Smooth muscle cell (in vitro differentiated cells): ENCODE measurements at regions not wholly inside any gene's neighbourhood (a gene's known extent, or its start where the extent isn't known, plus 50 kb on each side); places are given as distances from the start of the nearest gene placed in this dataset.

Experiments
- DNase-seq: peaks from one replicate; lab custom pipeline; 2025; ENCODE audit not compliant: unreplicated experiment; lab: John Stamatoyannopoulos, UW
- H2AFZ ChIP-seq: fragments of 200-600 bp; sonication (generic); 2 replicates; pipeline ENCODE4 v1.6.0; 2016; ENCODE audit warnings: antibody characterized with exemption, low read depth, mild to moderate bottlenecking
- H3F3A ChIP-seq: fragments of 200-600 bp; sonication (generic); 2 replicates; pipeline ENCODE4 v1.6.0; 2017; ENCODE audit warnings: antibody characterized with exemption, low read depth
- H3K27ac ChIP-seq: fragments of 200-600 bp; sonication (generic); 2 replicates; pipeline ENCODE4 v1.5.1; 2016; ENCODE audit warnings: low read depth, mild to moderate bottlenecking
- H3K27me3 ChIP-seq: fragments of 200-600 bp; sonication (generic); 2 replicates; pipeline ENCODE4 v1.6.1; 2016; ENCODE audit warnings: low read depth, mild to moderate bottlenecking
- H3K36me3 ChIP-seq: fragments of 200-600 bp; sonication (generic); 2 replicates; pipeline ENCODE4 v1.5.1; 2016; ENCODE audit warnings: low read depth
- H3K4me1 ChIP-seq: fragments of 200-600 bp; sonication (generic); 2 replicates; pipeline ENCODE4 v1.5.1; 2016; ENCODE audit warnings: low read depth
- H3K4me2 ChIP-seq: fragments of 200-600 bp; sonication (generic); 2 replicates; pipeline ENCODE4 v1.6.0; 2016; ENCODE audit warnings: mild to moderate bottlenecking
- H3K4me3 ChIP-seq: fragments of 200-600 bp; sonication (generic); 2 replicates; pipeline ENCODE4 v1.5.1; 2016; ENCODE audit warnings: mild to moderate bottlenecking
- H3K79me2 ChIP-seq: fragments of 200-600 bp; sonication (generic); 2 replicates; pipeline ENCODE4 v1.6.0; 2016; ENCODE audit warnings: low read depth, mild to moderate bottlenecking
- H3K9ac ChIP-seq: fragments of 200-600 bp; sonication (generic); 2 replicates; pipeline ENCODE4 v1.6.0; 2016; ENCODE audit warnings: low read depth
- H3K9me3 ChIP-seq: fragments of 200-600 bp; sonication (generic); replicated peaks from 2 replicates; pipeline ENCODE4 v1.5.1; 2016; ENCODE audit warnings: low read depth
- H4K20me1 ChIP-seq: fragments of 200-600 bp; sonication (generic); 2 replicates; pipeline ENCODE4 v1.6.0; 2016; ENCODE audit warnings: low read depth
- CTCF ChIP-seq: fragments of 200-600 bp; sonication (generic); IDR thresholded peaks from 2 replicates; pipeline ENCODE4 v1.5.1; 2017; ENCODE audit warnings: borderline replicate concordance, mild to moderate bottlenecking, antibody characterized with exemption; ENCODE audit not compliant: insufficient read depth, poor library complexity, severe bottlenecking
- WGBS: methylation state at CpG from one replicate; pipeline ENCODE4 v1.1.7; 2016; ENCODE audit warnings: low lambda C conversion rate; 5-methylcytosine and 5-hydroxymethylcytosine counted together

GRCh38 chr18:55981712-55982475 is 393.9 kb upstream of the TCF4 start:
- DNase-seq, result no peak
- Histone ChIP-seq H3K4me3 (no peak overlapping the region), H3K27ac (no peak overlapping the region), H3K79me2 (no peaks in the 10 kb centered on the region), H3K9me3 (peaks cover 4% of the 10 kb centered on the region), H4K20me1 (no peaks in the 10 kb centered on the region), H3K4me2 (no peak overlapping the region), H3F3A (no peaks in the 10 kb centered on the region), H3K4me1 (no peaks in the 10 kb centered on the region), H3K9ac (no peak overlapping the region), H3K27me3 (no peaks in the 10 kb centered on the region), H2AFZ (no peak overlapping the region), H3K36me3 (no peaks in the 10 kb centered on the region)
- WGBS, result 94% methylated on average over 6 of the region's 6 CpGs
- no peak for TF ChIP-seq CTCF

- no peak for TF ChIP-seq CTCF
Measured at GRCh38 chr18:55974521-55974920, 386.5 kb upstream of the TCF4 start.

GRCh38 chr18:55968550-55968949 is 380.6 kb upstream of the TCF4 start:
- no peaks in the 10 kb centered on the region for H3K4me1 ChIP-seq
- no peaks in the 10 kb centered on the region for H4K20me1 ChIP-seq
- no peak for TF ChIP-seq CTCF
- no peak overlapping the region for H3K4me2 ChIP-seq
- no peaks in the 10 kb centered on the region for H3F3A ChIP-seq
- no peaks in the 10 kb centered on the region for H3K27me3 ChIP-seq
- no peak overlapping the region for H3K4me3 ChIP-seq
- no peaks in the 10 kb centered on the region for H3K79me2 ChIP-seq
- no peak overlapping the region for H3K9ac ChIP-seq
- no peaks in the 10 kb centered on the region for H3K36me3 ChIP-seq
- H3K27ac ChIP-seq, result no peak overlapping the region
- no peaks in the 10 kb centered on the region for H3K9me3 ChIP-seq
- WGBS, result 84% methylated on average over 3 of the region's 3 CpGs
- DNase-seq, result no peak
- no peak overlapping the region for H2AFZ ChIP-seq

More at GRCh38 chr18:55974521-55974920, 386.5 kb upstream of the TCF4 start:
- no peaks in the 10 kb centered on the region for H3K4me1 ChIP-seq
- no peak overlapping the region for H3K9ac ChIP-seq
- no peak overlapping the region for H2AFZ ChIP-seq
- no peak overlapping the region for H3K4me2 ChIP-seq
- H4K20me1 ChIP-seq, result no peaks in the 10 kb centered on the region
- H3K79me2 ChIP-seq, result no peaks in the 10 kb centered on the region
- H3K9me3 ChIP-seq, result no peaks in the 10 kb centered on the region
- 86% methylated on average over 3 of the region's 3 CpGs for WGBS
- no peak overlapping the region for H3K27ac ChIP-seq
- no peaks in the 10 kb centered on the region for H3F3A ChIP-seq
- H3K27me3 ChIP-seq, result no peaks in the 10 kb centered on the region
- no peak for DNase-seq
- no peak overlapping the region for H3K4me3 ChIP-seq
- H3K36me3 ChIP-seq, result no peaks in the 10 kb centered on the region

- Histone ChIP-seq H3K27ac (no peak overlapping the region), H3K9me3 (no peaks in the 10 kb centered on the region), H4K20me1 (no peaks in the 10 kb centered on the region), H2AFZ (no peak overlapping the region), H3K36me3 (no peaks in the 10 kb centered on the region), H3K79me2 (no peaks in the 10 kb centered on the region), H3F3A (no peaks in the 10 kb centered on the region), H3K4me2 (no peak overlapping the region), H3K4me1 (no peaks in the 10 kb centered on the region), H3K9ac (no peak overlapping the region), H3K27me3 (no peaks in the 10 kb centered on the region), H3K4me3 (no peak overlapping the region)
- 97% methylated on average over 3 of the region's 3 CpGs for WGBS
- TF ChIP-seq CTCF, result no peak
- DNase-seq, result no peak
Measured at GRCh38 chr18:55967019-55967418, 379.0 kb upstream of the TCF4 start.
